ENCODE measurements at regions not wholly inside any gene's neighbourhood (a gene's known extent, or its start where the extent isn't known, plus 50 kb on each side); places are given as distances from the start of the nearest gene placed in this dataset.

DNA sequence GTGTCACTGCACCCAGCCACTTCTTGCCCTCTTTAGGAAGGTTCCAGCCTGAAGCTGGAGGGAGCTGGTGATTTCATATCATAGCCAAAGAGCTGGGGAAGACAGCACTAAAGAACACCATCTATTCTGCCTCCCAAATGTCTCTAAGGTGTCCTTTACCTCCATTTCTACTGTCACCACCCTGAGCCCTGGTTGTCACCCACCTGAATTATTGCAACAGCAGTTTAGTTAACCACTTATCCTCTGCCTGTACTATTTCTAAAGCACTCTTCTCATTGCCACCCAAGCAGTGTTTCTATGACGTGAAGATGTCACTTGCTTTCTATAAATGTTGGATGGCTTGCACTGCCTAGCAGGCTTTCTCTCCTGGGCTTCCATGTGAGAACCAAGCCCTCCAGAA is 69.4 kb upstream of the EED start:
- TF ChIP-seq, protein P1, sequence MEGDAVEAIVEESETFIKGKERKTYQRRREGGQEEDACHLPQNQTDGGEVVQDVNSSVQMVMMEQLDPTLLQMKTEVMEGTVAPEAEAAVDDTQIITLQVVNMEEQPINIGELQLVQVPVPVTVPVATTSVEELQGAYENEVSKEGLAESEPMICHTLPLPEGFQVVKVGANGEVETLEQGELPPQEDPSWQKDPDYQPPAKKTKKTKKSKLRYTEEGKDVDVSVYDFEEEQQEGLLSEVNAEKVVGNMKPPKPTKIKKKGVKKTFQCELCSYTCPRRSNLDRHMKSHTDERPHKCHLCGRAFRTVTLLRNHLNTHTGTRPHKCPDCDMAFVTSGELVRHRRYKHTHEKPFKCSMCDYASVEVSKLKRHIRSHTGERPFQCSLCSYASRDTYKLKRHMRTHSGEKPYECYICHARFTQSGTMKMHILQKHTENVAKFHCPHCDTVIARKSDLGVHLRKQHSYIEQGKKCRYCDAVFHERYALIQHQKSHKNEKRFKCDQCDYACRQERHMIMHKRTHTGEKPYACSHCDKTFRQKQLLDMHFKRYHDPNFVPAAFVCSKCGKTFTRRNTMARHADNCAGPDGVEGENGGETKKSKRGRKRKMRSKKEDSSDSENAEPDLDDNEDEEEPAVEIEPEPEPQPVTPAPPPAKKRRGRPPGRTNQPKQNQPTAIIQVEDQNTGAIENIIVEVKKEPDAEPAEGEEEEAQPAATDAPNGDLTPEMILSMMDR (IDR thresholded peaks at IDR 0.05 in 8 of 11, conservative IDR thresholded peaks at IDR 0.05 in 3 of 11), result no peak
- no peak for TF ChIP-seq POLR2A (IDR thresholded peaks at IDR 0.05)

Data from spleen (tissue), 7 donors.